ENCODE measurements at regions not wholly inside any gene's neighbourhood (a gene's known extent, or its start where the extent isn't known, plus 50 kb on each side); places are given as distances from the start of the nearest gene placed in this dataset.

- TF ChIP-seq CTCF (IDR thresholded peaks at IDR 0.05) (no peak), POLR2A (IDR thresholded peaks at IDR 0.05) (no peak), POLR2AphosphoS5 (IDR thresholded peaks at IDR 0.05) (no peak)
Observed at GRCh38 chr1:73901738-73902137, 296.2 kb downstream of the LRRIQ3 start.

Data from sigmoid colon (tissue), 4 donors.